H1 (cell line): ENCODE measurements at regions not wholly inside any gene's neighbourhood (a gene's known extent, or its start where the extent isn't known, plus 50 kb on each side); places are given as distances from the start of the nearest gene placed in this dataset.

ENCODE experiments used
- CTCF ChIA-PET: fragments of 300-600 bp; sonication (Branson Sonifier 250); formaldehyde crosslinking; loops from one replicate; lab custom pipeline; 2021; ENCODE audit not compliant: partially characterized antibody; lab: Charles Lee
- POLR2A ChIA-PET: fragments of 300-600 bp; sonication (Branson Sonifier 250); formaldehyde crosslinking; loops from one replicate; lab custom pipeline; 2021; ENCODE audit warnings: inconsistent platforms; ENCODE audit not compliant: partially characterized antibody; lab: Charles Lee
- DNase-seq, 2 experiments: peaks; one replicate each; pipeline versions ENCODE4 v3.0.0 to v3.0.0-alpha.2; 2010 to 2022; ENCODE audit warnings: low spot score in 2 of 2, low read depth in 1 of 2, mixed read lengths in 1 of 2
- FAIRE-seq: peaks from 2 replicates; lab custom pipeline; 2011; peaks lifted over from hg19 to GRCh38; lab: Jason Lieb, UNC
- H2AFZ ChIP-seq: 2 replicates; pipeline ENCODE4 v1.8.1; 2012; ENCODE audit warnings: low read length, inconsistent platforms
- H2AK5ac ChIP-seq: 2 replicates; pipeline ENCODE4 v1.6.1; 2013; ENCODE audit warnings: low read depth, low read length
- H2BK120ac ChIP-seq: replicated peaks from 2 replicates; pipeline ENCODE3; 2013; ENCODE audit warnings: low read depth, low read length, inconsistent platforms
- H2BK12ac ChIP-seq: 2 replicates; pipeline ENCODE4 v1.6.1; 2013; ENCODE audit warnings: low read depth, low read length
- H2BK15ac ChIP-seq: 2 replicates; pipeline ENCODE4 v1.6.1; 2013; ENCODE audit warnings: low read length
- H2BK20ac ChIP-seq: 2 replicates; pipeline ENCODE4 v1.6.1; 2013; ENCODE audit warnings: low read length
- H2BK5ac ChIP-seq: 2 replicates; pipeline ENCODE4 v1.6.1; 2013; ENCODE audit warnings: low read depth, low read length
- H3K14ac ChIP-seq: 2 replicates; pipeline ENCODE4 v1.6.1; 2013; ENCODE audit warnings: inconsistent platforms; ENCODE audit not compliant: insufficient read length
- H3K18ac ChIP-seq: 2 replicates; pipeline ENCODE4 v1.6.1; 2013; ENCODE audit warnings: low read length; ENCODE audit errors: extremely low read depth
- H3K23ac ChIP-seq: 2 replicates; pipeline ENCODE4 v1.6.1; 2013; ENCODE audit warnings: inconsistent platforms; ENCODE audit not compliant: insufficient read length
- H3K23me2 ChIP-seq: 2 replicates; pipeline ENCODE4 v1.6.1; 2013; ENCODE audit warnings: low read depth, low read length
- H3K27ac ChIP-seq: 2 replicates; pipeline ENCODE4 v1.6.1; 2011; ENCODE audit warnings: low read depth, low read length, inconsistent platforms
- H3K27me3 ChIP-seq, 4 experiments: replicated peaks in 1 of 4; 1 replicate in 1 of 4; 2 replicates in 3 of 4; pipeline versions ENCODE4 v1.6.1 to v1.8.1; 2011 to 2013; ENCODE audit warnings: low read length in 3 of 4, mild to moderate bottlenecking in 3 of 4, inconsistent platforms in 2 of 4, mixed read lengths in 2 of 4, moderate library complexity in 1 of 4; ENCODE audit not compliant: control insufficient read depth in 3 of 4, insufficient read depth in 3 of 4; ENCODE audit errors: extremely low read depth in 1 of 4
- H3K36me3 ChIP-seq, 4 experiments: 2 replicates each; pipeline versions ENCODE4 v1.6.1 to v1.8.1; 2011 to 2013; ENCODE audit warnings: mild to moderate bottlenecking in 4 of 4, low read length in 3 of 4, moderate library complexity in 2 of 4, control low read depth in 1 of 4, inconsistent platforms in 1 of 4; ENCODE audit not compliant: insufficient read depth in 4 of 4, control insufficient read depth in 2 of 4
- H3K4ac ChIP-seq: replicated peaks from 2 replicates; pipeline ENCODE3; 2013; ENCODE audit warnings: low read length, low read depth, mixed read lengths, inconsistent platforms; ENCODE audit not compliant: insufficient read length
- H3K4me1 ChIP-seq, 4 experiments: replicated peaks in 1 of 4; 1 replicate in 1 of 4; 2 replicates in 3 of 4; pipeline versions ENCODE4 v1.6.1 to v1.8.1; 2011 to 2013; ENCODE audit warnings: low read length in 3 of 4, inconsistent platforms in 2 of 4, mixed read lengths in 1 of 4; ENCODE audit not compliant: insufficient read depth in 4 of 4, control insufficient read depth in 3 of 4
- H3K4me2 ChIP-seq, 2 experiments: 2 replicates each; pipeline versions ENCODE4 v1.6.1 to v1.8.1; 2011 to 2013; ENCODE audit warnings: low read depth in 2 of 2, low read length in 2 of 2, control low read depth in 1 of 2, inconsistent platforms in 1 of 2, mild to moderate bottlenecking in 1 of 2; ENCODE audit not compliant: insufficient read depth in 1 of 2
- H3K4me3 ChIP-seq, 4 experiments: fragments of 200-600, 300-600 bp in 1 of 4; sonication (generic), shearing (Covaris generic), sonication (Bioruptor Twin) in 1 of 4; 2 replicates each; pipeline versions ENCODE4 v1.5.1 to v1.8.1; 2011 to 2016; ENCODE audit warnings: low read length in 4 of 4, low read depth in 3 of 4, control low read depth in 2 of 4, inconsistent platforms in 2 of 4, mild to moderate bottlenecking in 2 of 4, mixed read lengths in 1 of 4, moderate library complexity in 1 of 4; ENCODE audit not compliant: insufficient read depth in 2 of 4; ENCODE audit errors: extremely low read depth in 1 of 4
- H3K56ac ChIP-seq: replicated peaks from 2 replicates; pipeline ENCODE3; 2013; ENCODE audit warnings: low read depth, mild to moderate bottlenecking, mixed read lengths, low read length, inconsistent platforms; ENCODE audit not compliant: insufficient read length
- H3K79me1 ChIP-seq: 2 replicates; pipeline ENCODE4 v1.6.1; 2013; ENCODE audit warnings: low read depth, low read length, control low read depth
- H3K79me2 ChIP-seq, 2 experiments: 2 replicates each; pipeline versions ENCODE4 v1.6.1 to v1.8.1; 2012 to 2013; ENCODE audit warnings: low read length in 2 of 2, mild to moderate bottlenecking in 2 of 2, inconsistent platforms in 1 of 2; ENCODE audit not compliant: insufficient read depth in 2 of 2, control insufficient read depth in 1 of 2
- H3K9ac ChIP-seq, 4 experiments: replicated peaks in 1 of 4; 1 replicate in 1 of 4; 2 replicates in 3 of 4; pipeline versions ENCODE4 v1.6.1 to v1.8.1; 2011 to 2013; ENCODE audit warnings: low read depth in 3 of 4, low read length in 3 of 4, control low read depth in 2 of 4, mild to moderate bottlenecking in 2 of 4, moderate library complexity in 2 of 4, inconsistent platforms in 1 of 4; ENCODE audit errors: extremely low read depth in 1 of 4
- H3K9me3 ChIP-seq, 2 experiments: 2 replicates each; pipeline versions ENCODE4 v1.6.1 to v1.8.1; 2012 to 2013; ENCODE audit warnings: mild to moderate bottlenecking in 2 of 2, moderate library complexity in 2 of 2, control low read depth in 1 of 2, inconsistent platforms in 1 of 2, low read depth in 1 of 2, low read length in 1 of 2, mixed read lengths in 1 of 2; ENCODE audit not compliant: insufficient read depth in 2 of 2
- H4K20me1 ChIP-seq, 2 experiments: replicated peaks in 1 of 2; 2 replicates each; pipeline versions ENCODE3 to v1.8.1; 2011 to 2013; ENCODE audit warnings: inconsistent platforms in 2 of 2, low read length in 2 of 2, mild to moderate bottlenecking in 1 of 2; ENCODE audit not compliant: insufficient read depth in 2 of 2, control insufficient read depth in 1 of 2
- H4K5ac ChIP-seq: 2 replicates; pipeline ENCODE4 v1.6.1; 2013; ENCODE audit warnings: low read length, low read depth, mixed read lengths, inconsistent platforms; ENCODE audit not compliant: insufficient read length
- H4K8ac ChIP-seq: 2 replicates; pipeline ENCODE4 v1.8.0; 2013; ENCODE audit warnings: mild to moderate bottlenecking, moderate library complexity, low read length, inconsistent platforms; ENCODE audit not compliant: insufficient read depth; ENCODE audit errors: extremely low read depth
- H4K91ac ChIP-seq: replicated peaks from 2 replicates; pipeline ENCODE3; 2013; ENCODE audit warnings: low read length, mixed read lengths, inconsistent platforms; ENCODE audit not compliant: insufficient read length
- RXRA ChIP-seq: IDR thresholded peaks from 2 replicates; pipeline ENCODE4 v1.6.1; 2011; ENCODE audit warnings: low read depth, mild to moderate bottlenecking, low read length, moderate library complexity; ENCODE audit not compliant: insufficient read depth
- SIX5 ChIP-seq: IDR thresholded peaks from 2 replicates; pipeline ENCODE4 v1.6.1; 2011; ENCODE audit warnings: mild to moderate bottlenecking, low read depth, low read length
- WGBS, 2 experiments: shearing (Covaris generic) in 1 of 2; methylation state at CpG; one replicate each; pipeline versions ENCODE4 v1.1.6 to v1.1.7; 2013 to 2015; ENCODE audit warnings: low lambda C conversion rate in 2 of 2, mixed read lengths in 2 of 2, inconsistent platforms in 1 of 2, low coverage in 1 of 2, missing lambda C conversion rate in 1 of 2; ENCODE audit not compliant: insufficient replicate concordance in 2 of 2, insufficient coverage in 1 of 2, insufficient read length in 1 of 2; ENCODE audit errors: extremely low coverage in 1 of 2, missing lambda C conversion rate in 1 of 2; 5-methylcytosine and 5-hydroxymethylcytosine counted together
- TF ChIP-seq, protein P1 (sequence below): IDR thresholded peaks from 2 replicates; pipeline ENCODE4 v1.6.1; 2011; ENCODE audit warnings: low read length, improper control_type of control experiment

DNA sequence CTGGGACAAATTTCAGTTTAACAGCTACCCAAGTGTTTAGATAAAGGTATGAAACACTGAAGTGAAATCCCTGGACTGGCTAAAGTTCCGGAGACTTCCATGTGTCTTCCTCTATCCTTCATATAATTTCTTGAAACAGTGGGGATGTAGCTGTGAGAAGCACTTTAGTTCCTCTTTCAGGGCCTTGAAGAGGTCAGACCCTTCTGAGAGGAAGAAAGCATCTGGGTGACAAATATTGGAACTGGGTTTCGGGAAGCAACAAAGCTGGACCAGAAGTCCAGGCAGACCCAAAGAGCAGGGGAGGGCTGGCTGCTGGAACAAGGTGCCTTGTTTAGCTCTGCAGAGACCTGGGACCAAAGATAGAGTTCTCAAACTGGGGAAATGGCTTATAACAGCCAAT, 75.4 kb upstream of the ZFAND5 start:
- Histone ChIP-seq H3K9me3 (no peaks in the 10 kb centered on the region), H3K14ac (no peak overlapping the region), H3K79me1 (no peaks in the 10 kb centered on the region), H3K27ac (no peak overlapping the region), H4K8ac (no peak overlapping the region), H2BK12ac (no peak overlapping the region), H3K4me1 (peaks cover 0 to 3% (median 0%) of the 10 kb centered on the region in 4 experiments; a peak in 1 of 7 replicates), H2BK120ac (no peak overlapping the region), H4K5ac (no peak overlapping the region), H2BK5ac (no peak overlapping the region), H2BK15ac (no peak overlapping the region), H3K4me3 (no peak overlapping the region), H3K18ac (no peak overlapping the region), H3K27me3 (no peaks in the 10 kb centered on the region), H3K79me2 (no peaks in the 10 kb centered on the region), H3K4me2 (no peak overlapping the region), H2AK5ac (no peak overlapping the region), H3K9ac (no peak overlapping the region), H3K56ac (no peak overlapping the region), H2BK20ac (no peak overlapping the region), H3K23ac (no peak overlapping the region), H3K23me2 (no peaks in the 10 kb centered on the region), H3K36me3 (no peaks in the 10 kb centered on the region), H4K20me1 (no peaks in the 10 kb centered on the region), H3K4ac (no peak overlapping the region), H4K91ac (no peak overlapping the region), H2AFZ (no peak overlapping the region)
- no peak for DNase-seq
- 92% methylated on average over 2 of the region's 2 CpGs; no CpG with 5 or more reads in 1 of the 2 experiments for WGBS, 2 experiments
- ChIA-PET POLR2A (interaction anchor here (1.3 kb wide), 1 partner anchor 75 kb away, joined by 4 read pairs; the partner anchor contains the start of gene ZFAND5), CTCF (interaction anchor here (1.1 to 1.7 kb wide), 3 partner anchors 11 to 159 kb away, joined by 3 to 6 read pairs (median 4); no protein-coding TSS in a partner anchor)
- TF ChIP-seq, protein P1, sequence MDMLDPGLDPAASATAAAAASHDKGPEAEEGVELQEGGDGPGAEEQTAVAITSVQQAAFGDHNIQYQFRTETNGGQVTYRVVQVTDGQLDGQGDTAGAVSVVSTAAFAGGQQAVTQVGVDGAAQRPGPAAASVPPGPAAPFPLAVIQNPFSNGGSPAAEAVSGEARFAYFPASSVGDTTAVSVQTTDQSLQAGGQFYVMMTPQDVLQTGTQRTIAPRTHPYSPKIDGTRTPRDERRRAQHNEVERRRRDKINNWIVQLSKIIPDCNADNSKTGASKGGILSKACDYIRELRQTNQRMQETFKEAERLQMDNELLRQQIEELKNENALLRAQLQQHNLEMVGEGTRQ = no peak
- TF ChIP-seq SIX5 (no peak), RXRA (no peak)
- FAIRE-seq = no peak
